ENCODE measurements at regions not wholly inside any gene's neighbourhood (a gene's known extent, or its start where the extent isn't known, plus 50 kb on each side); places are given as distances from the start of the nearest gene placed in this dataset.

DNA sequence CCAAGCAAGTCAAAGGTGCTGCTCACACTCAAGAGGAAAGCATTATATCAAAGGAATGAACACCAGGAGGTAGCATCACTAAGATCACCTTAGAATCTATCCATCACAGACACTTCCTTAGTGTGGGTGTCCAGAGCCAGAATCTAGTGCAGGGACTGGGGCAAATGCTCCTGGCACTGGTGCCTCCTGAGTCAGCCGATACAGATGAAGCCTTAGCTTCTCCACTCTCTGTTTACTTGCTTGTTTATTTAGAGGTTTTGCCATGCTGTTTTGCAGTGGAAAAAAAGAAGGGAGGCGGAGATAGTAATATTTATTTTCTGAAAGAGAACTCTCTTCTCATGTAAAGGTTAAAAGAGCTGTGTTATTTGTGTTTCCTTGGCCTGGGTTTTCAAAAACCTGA is 303.1 kb downstream of the WDR11 start:
- BruUV-seq (replicated peaks), result no TSS peak
- Mint-ChIP-seq H3K27ac (ENCODE audit: unreplicated experiment) (no peak overlapping the region), H3K36me3 (ENCODE audit: insufficient read depth, unreplicated experiment) (no peaks in the 10 kb centered on the region), H3K27me3 (ENCODE audit: insufficient read depth, unreplicated experiment) (no peaks in the 10 kb centered on the region), H3K4me3 (ENCODE audit: unreplicated experiment) (no peak overlapping the region), H3K4me1 (ENCODE audit: low read depth, unreplicated experiment) (no peaks in the 10 kb centered on the region), H3K9me3 (ENCODE audit: unreplicated experiment) (peaks cover 11% of the 10 kb centered on the region)
- ChIA-PET POLR2A (no interaction called here), CTCF (no interaction called here)
- H3K4me1 ChIP-seq, result peaks cover 8% of the 10 kb centered on the region
- no peak overlapping the region for H3K4me3 ChIP-seq (ENCODE audit: low read depth, low read length)
- no peaks in the 10 kb centered on the region for H3K9me3 ChIP-seq
- intact Hi-C loops (cut with micrococcal nuclease; ENCODE audit: unreplicated experiment), result no loop called here
- DNase-seq, result no peak
- H3K27me3 ChIP-seq (replicated peaks; ENCODE audit: control insufficient read depth, insufficient read depth, low read length), result no peaks in the 10 kb centered on the region
- H3K36me3 ChIP-seq (ENCODE audit: control insufficient read depth, insufficient read depth, low read length), result no peaks in the 10 kb centered on the region
- TF ChIP-seq CTCF (IDR thresholded peaks at IDR 0.05; ENCODE audit: insufficient read depth in 1 of 2, low read depth in 1 of 2, low read length in 1 of 2, severe bottlenecking in 1 of 2, unreplicated experiment in 1 of 2), result no peak

DNA sequence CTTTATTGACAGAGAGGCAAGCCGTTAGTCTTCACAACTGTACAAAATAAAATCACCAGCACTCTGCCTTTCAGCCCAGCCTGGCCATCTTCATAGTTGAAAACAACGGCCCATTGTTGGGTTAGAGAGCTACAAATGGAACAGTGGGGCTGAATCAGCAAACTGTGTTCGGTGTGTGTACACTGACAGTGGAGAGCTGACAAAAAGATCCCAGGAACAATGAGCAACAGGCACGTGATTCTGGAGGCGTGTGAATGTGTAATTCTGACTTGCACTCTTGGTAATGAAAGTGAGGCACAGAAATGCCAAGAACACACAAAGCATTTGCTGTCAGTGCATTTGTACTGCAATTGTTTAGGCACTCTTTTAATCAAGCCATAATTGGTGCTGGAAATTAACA is 303.7 kb downstream of the WDR11 start:
- H3K36me3 ChIP-seq (ENCODE audit: control insufficient read depth, insufficient read depth, low read length), result no peaks in the 10 kb centered on the region
- H3K4me1 Mint-ChIP-seq (ENCODE audit: low read depth, unreplicated experiment), result no peaks in the 10 kb centered on the region
- H3K27ac Mint-ChIP-seq (ENCODE audit: unreplicated experiment), result no peak overlapping the region
- no peak for DNase-seq
- TF ChIP-seq CTCF (IDR thresholded peaks at IDR 0.05; ENCODE audit: insufficient read depth in 1 of 2, low read depth in 1 of 2, low read length in 1 of 2, severe bottlenecking in 1 of 2, unreplicated experiment in 1 of 2), result no peak
- intact Hi-C loops (cut with micrococcal nuclease; ENCODE audit: unreplicated experiment), result no loop called here
- no peaks in the 10 kb centered on the region for H3K9me3 ChIP-seq
- H3K4me1 ChIP-seq, result peaks cover 13% of the 10 kb centered on the region
- ChIA-PET POLR2A (no interaction called here), CTCF (no interaction called here)
- no peaks in the 10 kb centered on the region for H3K36me3 Mint-ChIP-seq (ENCODE audit: insufficient read depth, unreplicated experiment)
- no peak overlapping the region for H3K4me3 ChIP-seq (ENCODE audit: low read depth, low read length)
- H3K27me3 Mint-ChIP-seq (ENCODE audit: insufficient read depth, unreplicated experiment), result no peaks in the 10 kb centered on the region
- no TSS peak for BruUV-seq (replicated peaks)
- H3K27me3 ChIP-seq (replicated peaks; ENCODE audit: control insufficient read depth, insufficient read depth, low read length), result no peaks in the 10 kb centered on the region
- H3K4me3 Mint-ChIP-seq (ENCODE audit: unreplicated experiment), result no peak overlapping the region
- peaks cover 11% of the 10 kb centered on the region for H3K9me3 Mint-ChIP-seq (ENCODE audit: unreplicated experiment)

- Histone ChIP-seq H3K9me3 (no peaks in the 10 kb centered on the region), H3K4me1 (peaks cover 13% of the 10 kb centered on the region), H3K27me3 (replicated peaks; ENCODE audit: control insufficient read depth, insufficient read depth, low read length) (no peaks in the 10 kb centered on the region), H3K4me3 (ENCODE audit: low read depth, low read length) (no peak overlapping the region), H3K36me3 (ENCODE audit: control insufficient read depth, insufficient read depth, low read length) (no peaks in the 10 kb centered on the region)
- no peak for TF ChIP-seq CTCF (IDR thresholded peaks at IDR 0.05; ENCODE audit: insufficient read depth in 1 of 2, low read depth in 1 of 2, low read length in 1 of 2, severe bottlenecking in 1 of 2, unreplicated experiment in 1 of 2)
- Mint-ChIP-seq H3K36me3 (ENCODE audit: insufficient read depth, unreplicated experiment) (no peaks in the 10 kb centered on the region), H3K27ac (ENCODE audit: unreplicated experiment) (no peak overlapping the region), H3K4me3 (ENCODE audit: unreplicated experiment) (no peak overlapping the region), H3K4me1 (ENCODE audit: low read depth, unreplicated experiment) (no peaks in the 10 kb centered on the region), H3K27me3 (ENCODE audit: insufficient read depth, unreplicated experiment) (no peaks in the 10 kb centered on the region), H3K9me3 (ENCODE audit: unreplicated experiment) (peaks cover 11% of the 10 kb centered on the region)
- CTCF ChIA-PET, result no interaction called here
- POLR2A ChIA-PET, result no interaction called here
- intact Hi-C loops (cut with micrococcal nuclease; ENCODE audit: unreplicated experiment), result no loop called here
- DNase-seq, result no peak
- BruUV-seq (replicated peaks), result no TSS peak
Measured at GRCh38 chr10:121155742-121156474, 304.7 kb downstream of the WDR11 start.
